DOHH2 (cell line): ENCODE measurements at regions not wholly inside any gene's neighbourhood (a gene's known extent, or its start where the extent isn't known, plus 50 kb on each side); places are given as distances from the start of the nearest gene placed in this dataset.

Source experiments
- EZH2phosphoT487 ChIP-seq: fragments of 200-600 bp; sonication (generic); IDR thresholded peaks from 2 replicates; pipeline ENCODE4 v1.6.1; 2017; ENCODE audit warnings: borderline replicate concordance, mild to moderate bottlenecking, antibody characterized with exemption, low read length, moderate library complexity, mixed read lengths
- TF ChIP-seq, protein P1 (sequence below): fragments of 200-600 bp; sonication (generic); IDR thresholded peaks from one replicate; pipeline ENCODE4 v1.5.1; 2014; ENCODE audit warnings: antibody characterized with exemption, mild to moderate bottlenecking, low read depth, low read length; ENCODE audit not compliant: poor library complexity, severe bottlenecking

- TF ChIP-seq, protein P1, sequence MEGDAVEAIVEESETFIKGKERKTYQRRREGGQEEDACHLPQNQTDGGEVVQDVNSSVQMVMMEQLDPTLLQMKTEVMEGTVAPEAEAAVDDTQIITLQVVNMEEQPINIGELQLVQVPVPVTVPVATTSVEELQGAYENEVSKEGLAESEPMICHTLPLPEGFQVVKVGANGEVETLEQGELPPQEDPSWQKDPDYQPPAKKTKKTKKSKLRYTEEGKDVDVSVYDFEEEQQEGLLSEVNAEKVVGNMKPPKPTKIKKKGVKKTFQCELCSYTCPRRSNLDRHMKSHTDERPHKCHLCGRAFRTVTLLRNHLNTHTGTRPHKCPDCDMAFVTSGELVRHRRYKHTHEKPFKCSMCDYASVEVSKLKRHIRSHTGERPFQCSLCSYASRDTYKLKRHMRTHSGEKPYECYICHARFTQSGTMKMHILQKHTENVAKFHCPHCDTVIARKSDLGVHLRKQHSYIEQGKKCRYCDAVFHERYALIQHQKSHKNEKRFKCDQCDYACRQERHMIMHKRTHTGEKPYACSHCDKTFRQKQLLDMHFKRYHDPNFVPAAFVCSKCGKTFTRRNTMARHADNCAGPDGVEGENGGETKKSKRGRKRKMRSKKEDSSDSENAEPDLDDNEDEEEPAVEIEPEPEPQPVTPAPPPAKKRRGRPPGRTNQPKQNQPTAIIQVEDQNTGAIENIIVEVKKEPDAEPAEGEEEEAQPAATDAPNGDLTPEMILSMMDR, result no peak
- TF ChIP-seq EZH2phosphoT487, result no peak
Observed at GRCh38 chr2:57885742-57886141, 160.9 kb upstream of the VRK2 start.
